SW 1271 (cell line): ENCODE measurements at regions not wholly inside any gene's neighbourhood (a gene's known extent, or its start where the extent isn't known, plus 50 kb on each side); places are given as distances from the start of the nearest gene placed in this dataset.

ENCODE experiments used
- DNase-seq, 2 experiments: peaks; one replicate each; lab custom pipeline; 2025; lab: John Stamatoyannopoulos, UW

DNA sequence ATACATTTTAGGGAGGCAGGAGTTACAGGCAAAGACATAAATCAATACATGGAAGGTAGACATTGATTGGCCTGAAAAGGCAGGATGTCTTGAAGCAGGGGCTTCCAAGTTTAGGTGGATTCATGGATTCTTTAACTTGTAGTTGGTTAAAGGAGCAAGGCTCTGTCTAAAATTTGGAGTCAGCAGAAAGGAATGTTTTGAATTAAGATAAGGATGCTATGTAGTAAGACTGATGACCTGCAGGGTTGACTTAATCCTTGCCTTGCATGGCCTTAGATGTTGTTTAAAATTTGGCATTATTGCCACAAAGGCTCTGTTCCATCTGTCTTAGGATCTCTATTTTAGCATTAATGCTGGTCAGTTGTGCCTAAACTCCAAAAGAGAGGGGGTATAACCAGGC lies 171.3 kb downstream of the C5orf15 start:
- no peak for DNase-seq

GRCh38 chr5:133796186-133796585 lies 172.2 kb downstream of the C5orf15 start:
- no peak for DNase-seq

DNA sequence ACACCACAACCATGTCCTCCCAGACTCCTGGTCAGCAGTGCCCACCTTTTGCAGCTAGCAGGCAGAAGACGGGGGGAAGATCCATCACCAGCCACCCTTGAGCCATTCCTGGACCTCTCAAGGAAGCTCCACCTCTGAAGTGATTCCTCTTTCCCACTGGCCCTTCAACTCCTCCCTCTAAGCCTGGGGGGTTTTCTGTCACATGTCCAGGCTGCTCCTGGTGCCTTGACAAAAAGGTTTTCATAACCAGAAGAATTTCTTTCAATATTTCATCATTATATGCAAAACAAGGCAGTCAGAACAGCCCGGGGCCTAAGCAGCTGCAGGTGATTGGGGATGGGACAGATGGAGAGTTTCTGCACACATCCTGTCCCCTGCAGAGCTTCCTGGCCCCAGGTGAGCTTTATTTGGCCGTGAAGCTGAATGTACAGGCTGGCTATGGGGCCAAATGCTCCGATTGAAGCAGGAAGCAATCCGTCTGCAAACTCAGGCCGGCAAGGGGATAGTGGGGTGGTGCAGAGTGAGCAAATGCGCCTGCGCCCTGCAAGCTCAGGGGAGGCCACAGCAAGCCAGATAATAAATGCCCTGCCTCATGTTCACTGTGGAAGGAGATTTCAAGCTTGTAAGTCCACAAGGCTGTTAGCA lies 173.5 kb downstream of the C5orf15 start:
- DNase-seq: no peak

GRCh38 chr5:133793756-133794465 lies 174.5 kb downstream of the C5orf15 start:
- no peak for DNase-seq

DNA sequence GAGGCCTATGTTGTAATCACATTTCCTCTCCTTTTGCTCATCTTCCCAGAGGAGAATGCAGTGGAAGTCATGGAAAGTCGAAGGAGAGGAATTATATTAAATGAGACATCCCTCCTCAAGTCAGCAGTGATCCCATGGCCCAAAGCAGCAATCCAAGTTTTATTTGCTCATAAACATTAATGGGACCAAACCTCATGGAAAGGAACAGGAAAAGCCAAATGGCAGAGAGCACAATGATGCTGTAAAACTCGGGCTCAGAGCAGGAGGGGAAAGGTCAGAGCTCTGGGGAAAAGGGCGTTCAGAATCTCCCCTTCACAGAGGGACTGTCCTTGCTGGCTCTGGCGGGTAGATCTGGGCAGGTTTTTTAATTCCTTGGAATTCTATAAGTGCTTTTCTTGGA lies 175.8 kb downstream of the C5orf15 start:
- DNase-seq: no peak

DNA sequence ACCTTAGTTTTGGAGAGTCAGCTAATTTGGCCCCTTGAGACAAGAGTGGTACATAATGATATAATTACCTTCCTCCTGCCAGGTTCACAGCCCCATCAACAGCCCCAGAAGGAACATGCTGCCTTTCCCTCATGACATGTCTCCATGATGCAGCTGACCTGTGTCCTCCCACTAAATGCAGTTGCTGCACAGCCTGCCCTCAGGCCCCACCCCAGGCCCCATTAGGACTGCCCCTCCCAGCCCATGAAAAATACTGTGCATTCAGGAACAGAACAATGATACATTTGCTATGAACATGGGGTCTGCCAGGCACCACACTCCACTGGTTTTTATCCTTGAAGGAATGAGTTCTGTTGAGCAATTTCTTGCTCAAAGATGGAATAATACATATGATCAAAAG lies 176.4 kb downstream of the C5orf15 start:
- no peak for DNase-seq

DNA sequence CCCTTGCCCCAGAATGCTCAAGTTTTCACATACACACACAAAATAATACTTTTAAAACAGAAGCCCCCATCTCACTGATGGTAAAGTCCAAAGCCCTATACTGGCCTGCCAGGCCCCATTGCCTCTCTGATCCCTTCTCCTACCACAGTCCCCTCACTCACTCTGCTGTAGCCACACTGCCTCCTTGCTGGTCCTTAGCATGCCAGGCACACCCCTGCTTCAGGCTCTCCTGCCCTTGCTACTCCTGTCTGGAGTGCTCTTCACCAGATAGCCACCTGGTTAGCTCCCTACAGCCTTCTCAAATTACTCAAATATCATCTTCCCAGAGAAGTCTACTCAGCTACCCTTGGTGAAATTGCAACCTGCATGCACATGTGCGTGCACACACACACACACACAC lies 177.5 kb downstream of the C5orf15 start:
- no peak for DNase-seq

GRCh38 chr5:133789428-133789827 lies 177.1 kb upstream of the FSTL4 start:
- no peak for DNase-seq

GRCh38 chr5:133788121-133788520 lies 175.8 kb upstream of the FSTL4 start:
- no peak for DNase-seq

DNA sequence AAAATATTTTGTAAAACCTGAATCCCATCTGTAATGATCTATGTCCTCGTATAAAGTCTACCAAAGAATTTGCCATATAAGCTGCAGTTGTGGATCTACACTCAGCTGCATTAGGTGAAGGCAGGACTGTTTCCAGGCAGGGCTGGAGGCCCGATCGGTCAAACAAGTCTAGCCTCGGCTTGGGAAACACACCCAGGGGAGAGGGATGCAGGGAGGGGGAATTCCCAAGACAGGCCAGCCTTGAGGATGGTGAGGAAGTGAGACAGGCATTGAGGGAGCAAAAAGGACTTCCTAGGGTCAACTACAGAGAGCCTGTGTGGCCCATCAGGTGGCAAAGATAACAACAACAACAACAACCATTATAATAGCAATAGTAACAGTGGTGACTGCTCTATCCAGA lies 174.1 kb upstream of the FSTL4 start:
- DNase-seq: no peak

DNA sequence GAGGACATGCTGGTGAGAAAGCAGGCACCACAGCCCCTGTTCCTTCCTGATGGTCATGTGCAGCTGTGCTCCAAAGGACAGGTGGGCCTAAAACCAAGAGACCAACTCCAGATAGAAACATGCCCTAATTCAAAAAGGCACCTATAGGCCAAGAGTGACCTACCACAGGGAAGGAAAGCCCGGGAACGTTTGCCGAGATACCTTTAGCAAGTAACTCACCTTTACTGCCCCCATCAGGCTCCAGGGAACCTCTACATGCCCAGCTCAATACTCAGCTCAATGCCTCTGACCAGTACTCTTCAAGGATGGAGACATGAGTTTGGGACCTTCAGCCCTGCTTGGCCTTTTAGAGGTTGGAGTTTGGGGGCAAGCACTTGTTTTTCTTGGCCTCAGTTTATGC lies 172.8 kb upstream of the FSTL4 start:
- DNase-seq: no peak

- no peak for DNase-seq
Measured at GRCh38 chr5:133783481-133783880, 171.1 kb upstream of the FSTL4 start.

- no peak for DNase-seq
Measured at GRCh38 chr5:133782736-133783135, 170.4 kb upstream of the FSTL4 start.

DNA sequence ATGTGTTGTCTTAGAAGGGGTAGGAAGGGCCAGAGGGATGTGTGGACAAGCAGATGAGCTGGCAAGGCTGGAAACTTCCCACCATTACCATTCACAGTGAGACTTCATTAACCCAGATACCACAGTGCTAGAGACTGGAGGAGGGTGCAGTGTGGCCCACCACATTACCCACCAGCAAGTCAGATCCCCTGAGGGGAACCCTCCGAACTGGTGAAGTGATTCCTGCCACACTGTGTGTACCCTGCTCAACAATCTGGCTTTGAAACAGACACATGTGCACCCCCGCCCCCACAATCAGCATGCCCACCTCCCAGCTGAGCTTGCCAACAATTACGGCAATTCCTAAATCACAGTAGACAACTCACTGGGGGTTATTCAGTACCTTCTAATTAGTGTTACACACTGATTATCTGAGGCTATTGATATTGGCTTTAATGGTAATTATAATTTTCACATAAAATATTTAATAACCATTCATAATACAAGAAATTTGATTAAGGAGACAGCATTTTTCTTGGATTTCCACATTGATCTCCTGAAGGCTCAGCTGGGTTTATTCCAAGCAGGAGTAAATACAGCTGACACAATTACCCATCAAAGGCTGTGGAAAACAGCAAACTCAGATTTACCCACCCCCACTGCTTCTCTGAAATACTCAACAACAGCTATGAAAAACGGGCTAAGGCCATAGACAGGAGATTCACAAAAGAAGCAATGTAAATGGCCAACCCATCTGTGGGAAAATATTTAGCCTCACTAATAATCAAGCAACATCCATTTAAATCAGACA lies 169.3 kb upstream of the FSTL4 start:
- DNase-seq: no peak

GRCh38 chr5:133780619-133781280 lies 168.4 kb upstream of the FSTL4 start:
- DNase-seq: no peak

GRCh38 chr5:133779828-133780475 lies 167.6 kb upstream of the FSTL4 start:
- no peak for DNase-seq

GRCh38 chr5:133778636-133779035 lies 166.3 kb upstream of the FSTL4 start:
- DNase-seq: no peak

DNA sequence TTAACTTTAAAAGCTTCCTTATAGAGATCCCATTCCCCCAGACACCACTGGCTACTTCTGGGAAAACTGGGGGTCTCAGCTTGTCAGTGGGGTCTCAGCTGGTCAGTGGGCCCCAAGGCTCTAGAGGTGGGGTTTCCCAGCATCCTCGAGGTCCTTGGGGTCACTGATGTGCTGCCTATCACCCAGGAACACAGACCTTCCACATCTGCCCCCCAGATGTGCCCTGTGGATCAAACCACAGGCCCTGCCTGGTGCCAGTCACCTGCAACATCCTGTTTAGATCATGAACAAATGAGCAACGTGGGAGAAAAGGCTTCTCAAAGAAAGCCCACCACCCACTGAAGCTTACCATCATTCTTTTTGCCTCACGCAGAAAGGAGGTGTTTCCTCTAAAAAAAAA lies 165.6 kb upstream of the FSTL4 start:
- DNase-seq: no peak

DNA sequence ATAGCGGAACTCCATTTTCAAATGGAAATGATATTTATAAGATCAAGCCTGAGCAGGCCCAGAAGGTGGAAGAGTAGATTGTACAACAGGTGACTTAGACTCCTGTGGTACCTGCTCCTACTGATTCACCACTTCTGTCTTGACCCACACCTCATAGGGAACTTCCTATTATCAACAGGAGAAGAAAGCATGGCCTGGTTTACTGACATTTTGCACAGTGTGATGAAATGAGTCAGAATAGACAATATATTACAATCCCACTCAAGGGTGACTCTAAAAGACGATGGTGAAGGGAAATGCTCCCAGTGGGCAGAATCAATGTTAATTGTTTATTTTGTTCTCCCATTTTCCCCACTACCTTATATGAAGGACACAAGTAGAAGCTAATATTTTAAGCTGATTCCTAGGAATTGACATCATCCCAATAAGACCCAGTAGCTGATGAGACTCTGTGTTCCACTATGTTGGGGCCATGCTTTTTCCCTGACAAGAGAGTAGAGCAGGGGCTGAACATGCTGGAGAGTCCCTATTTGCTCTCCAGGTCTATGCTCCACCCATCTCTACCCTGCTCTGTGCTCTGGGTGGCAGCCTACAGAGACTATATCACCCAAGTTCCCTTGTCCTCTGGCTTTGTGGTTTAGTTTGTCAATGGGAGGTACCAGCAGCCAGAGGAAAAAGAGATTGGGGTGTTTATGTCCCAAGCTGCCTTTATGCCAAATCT lies 163.4 kb upstream of the FSTL4 start:
- DNase-seq: no peak

DNA sequence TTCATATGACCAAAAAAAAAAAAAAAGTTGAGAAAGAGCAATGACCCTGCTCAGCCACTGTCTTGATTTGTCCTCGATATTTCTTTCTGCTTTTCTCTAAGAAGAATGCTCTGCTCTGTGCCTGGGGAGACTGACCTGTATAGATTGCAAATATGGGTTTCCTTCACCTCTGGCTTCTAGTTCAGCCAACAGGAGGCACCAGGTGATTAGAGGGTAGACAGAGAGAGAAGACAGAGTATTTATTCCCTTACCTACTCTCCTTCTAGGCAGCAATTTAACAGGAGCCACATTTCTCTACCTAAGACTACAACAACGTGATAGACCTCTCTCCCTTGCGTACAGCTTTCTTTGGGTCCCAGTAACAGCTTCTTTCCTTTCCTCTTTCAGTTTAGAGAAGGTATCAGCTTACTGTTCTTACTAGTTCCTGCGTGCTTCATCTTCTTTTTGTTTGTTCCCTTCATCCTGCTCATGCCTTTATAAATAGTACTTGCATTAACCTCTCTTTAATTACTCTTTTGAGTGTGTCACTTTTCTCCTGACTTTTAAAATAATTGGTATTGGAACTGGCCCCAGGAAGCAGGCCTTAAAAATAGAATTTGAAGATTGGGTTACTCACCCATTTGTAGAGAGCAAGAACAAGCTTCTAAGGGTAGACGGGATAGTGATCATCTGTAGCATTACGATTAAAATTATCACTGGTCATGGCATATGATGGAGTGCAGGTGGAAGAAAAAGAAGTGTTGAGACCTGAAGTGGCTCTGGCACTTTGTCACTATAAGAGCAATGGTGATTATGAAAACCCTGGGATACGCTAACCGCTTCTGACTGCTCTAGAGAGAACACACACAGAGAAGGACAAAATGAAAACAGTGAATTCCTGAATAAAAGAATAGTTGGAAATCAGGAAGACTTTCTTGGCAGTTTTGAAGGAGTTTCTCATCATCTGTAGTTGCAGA lies 161.2 kb upstream of the FSTL4 start:
- DNase-seq: no peak
